Caco-2 (cell line): ENCODE measurements at regions not wholly inside any gene's neighbourhood (a gene's known extent, or its start where the extent isn't known, plus 50 kb on each side); places are given as distances from the start of the nearest gene placed in this dataset.

Source experiments
- BruUV-seq: library from RNA; stranded (reverse); fragments of 400-500 nt; replicated peaks from 2 replicates; lab custom pipeline; 2021; lab: Mats Ljungman, UMichigan
- CTCF ChIA-PET: fragments of 300-600 bp; sonication (Branson Sonifier 250); formaldehyde crosslinking; loops from one replicate; lab custom pipeline; 2022; ENCODE audit warnings: antibody characterized with exemption; lab: Charles Lee
- POLR2A ChIA-PET: fragments of 300-600 bp; sonication (Branson Sonifier 250); formaldehyde crosslinking; loops from one replicate; lab custom pipeline; 2022; ENCODE audit warnings: antibody characterized with exemption; lab: Charles Lee
- DNase-seq, 2 experiments: peaks; one replicate each; pipeline versions ENCODE4 v3.0.0 to v3.0.0-alpha.2; 2020 to 2022
- H3K27me3 ChIP-seq: replicated peaks from 2 replicates; pipeline ENCODE4 v1.6.0; 2011; ENCODE audit warnings: low read length; ENCODE audit not compliant: control insufficient read depth, insufficient read depth
- H3K36me3 ChIP-seq: 2 replicates; pipeline ENCODE4 v1.5.1; 2011; ENCODE audit warnings: low read length; ENCODE audit not compliant: control insufficient read depth, insufficient read depth
- H3K4me1 ChIP-seq: fragments of 250-450 bp; sonication (Bioruptor Pico); 2 replicates; pipeline ENCODE4 v1.5.1; 2020; ENCODE audit warnings: mild to moderate bottlenecking
- H3K4me3 ChIP-seq: 2 replicates; pipeline ENCODE4 v1.5.1; 2011; ENCODE audit warnings: low read depth, mild to moderate bottlenecking, control low read depth, low read length
- H3K9me3 ChIP-seq: fragments of 250-450 bp; sonication (Bioruptor Pico); 2 replicates; pipeline ENCODE4 v1.5.1; 2020; ENCODE audit warnings: mild to moderate bottlenecking, moderate library complexity
- H3K27ac Mint-ChIP-seq: one replicate; pipeline ENCODE4 v1.8.0; 2022; ENCODE audit warnings: mixed read lengths; ENCODE audit not compliant: unreplicated experiment
- H3K27me3 Mint-ChIP-seq: one replicate; pipeline ENCODE4 v1.8.0; 2022; ENCODE audit warnings: mixed read lengths; ENCODE audit not compliant: insufficient read depth, unreplicated experiment
- H3K36me3 Mint-ChIP-seq: one replicate; pipeline ENCODE4 v1.8.0; 2022; ENCODE audit warnings: mild to moderate bottlenecking, mixed read lengths; ENCODE audit not compliant: insufficient read depth, unreplicated experiment
- H3K4me1 Mint-ChIP-seq: one replicate; pipeline ENCODE4 v1.8.0; 2022; ENCODE audit warnings: low read depth, mixed read lengths; ENCODE audit not compliant: unreplicated experiment
- H3K4me3 Mint-ChIP-seq: one replicate; pipeline ENCODE4 v1.8.0; 2022; ENCODE audit warnings: mild to moderate bottlenecking, moderate library complexity, mixed read lengths; ENCODE audit not compliant: unreplicated experiment
- H3K9me3 Mint-ChIP-seq: one replicate; pipeline ENCODE4 v1.8.0; 2022; ENCODE audit warnings: mixed read lengths; ENCODE audit not compliant: unreplicated experiment
- CTCF ChIP-seq, 2 experiments: fragments of 200-600 bp in 1 of 2; IDR thresholded peaks; 1 replicate in 1 of 2; 2 replicates in 1 of 2; pipeline versions ENCODE4 v1.5.1 to v1.8.0; 2011 to 2022; ENCODE audit warnings: antibody characterized with exemption in 1 of 2, control low read depth in 1 of 2, inconsistent platforms in 1 of 2, low read depth in 1 of 2, low read length in 1 of 2, mild to moderate bottlenecking in 1 of 2, moderate library complexity in 1 of 2; ENCODE audit not compliant: insufficient read depth in 1 of 2, severe bottlenecking in 1 of 2, unreplicated experiment in 1 of 2
- intact Hi-C: fragments of 100-400 bp; cut with micrococcal nuclease; formaldehyde crosslinking; loops from one replicate; pipeline ENCODE4 v1.10.0; 2022; ENCODE audit not compliant: unreplicated experiment

GRCh38 chrX:128897621-128898020, 625.7 kb downstream of the SMARCA1 start:
- intact Hi-C loops: no loop called here
- ChIA-PET POLR2A (no interaction called here), CTCF (no interaction called here)
- Mint-ChIP-seq H3K4me3 (no peak overlapping the region), H3K4me1 (no peaks in the 10 kb centered on the region), H3K36me3 (no peaks in the 10 kb centered on the region), H3K9me3 (no peaks in the 10 kb centered on the region), H3K27me3 (no peaks in the 10 kb centered on the region), H3K27ac (no peak overlapping the region)
- no peaks in the 10 kb centered on the region for H3K4me1 ChIP-seq
- no peaks in the 10 kb centered on the region for H3K27me3 ChIP-seq
- no peak overlapping the region for H3K4me3 ChIP-seq
- no peak for TF ChIP-seq CTCF (IDR thresholded peaks at IDR 0.05; ENCODE audit: insufficient read depth in 1 of 2, low read depth in 1 of 2, low read length in 1 of 2, severe bottlenecking in 1 of 2, unreplicated experiment in 1 of 2)
- DNase-seq: no peak
- no TSS peak for BruUV-seq
- no peaks in the 10 kb centered on the region for H3K9me3 ChIP-seq
- no peaks in the 10 kb centered on the region for H3K36me3 ChIP-seq

GRCh38 chrX:128891554-128891953, 631.7 kb downstream of the SMARCA1 start:
- Mint-ChIP-seq H3K4me3 (no peak overlapping the region), H3K4me1 (no peaks in the 10 kb centered on the region), H3K9me3 (no peaks in the 10 kb centered on the region), H3K27ac (no peak overlapping the region), H3K36me3 (no peaks in the 10 kb centered on the region), H3K27me3 (peaks cover 8% of the 10 kb centered on the region)
- ChIA-PET CTCF (no interaction called here), POLR2A (no interaction called here)
- BruUV-seq: no TSS peak
- Histone ChIP-seq H3K4me1 (no peaks in the 10 kb centered on the region), H3K36me3 (no peaks in the 10 kb centered on the region), H3K9me3 (no peaks in the 10 kb centered on the region), H3K27me3 (no peaks in the 10 kb centered on the region), H3K4me3 (no peak overlapping the region)
- no peak for TF ChIP-seq CTCF (IDR thresholded peaks at IDR 0.05; ENCODE audit: insufficient read depth in 1 of 2, low read depth in 1 of 2, low read length in 1 of 2, severe bottlenecking in 1 of 2, unreplicated experiment in 1 of 2)
- no peak for DNase-seq
- intact Hi-C loops: no loop called here

GRCh38 chrX:128884430-128884829, 638.9 kb downstream of the SMARCA1 start:
- BruUV-seq: no TSS peak
- no peak for TF ChIP-seq CTCF (IDR thresholded peaks at IDR 0.05; ENCODE audit: insufficient read depth in 1 of 2, low read depth in 1 of 2, low read length in 1 of 2, severe bottlenecking in 1 of 2, unreplicated experiment in 1 of 2)
- no peak for DNase-seq
- Histone ChIP-seq H3K27me3 (no peaks in the 10 kb centered on the region), H3K4me1 (no peaks in the 10 kb centered on the region), H3K4me3 (no peak overlapping the region), H3K9me3 (no peaks in the 10 kb centered on the region), H3K36me3 (no peaks in the 10 kb centered on the region)
- H3K4me3 Mint-ChIP-seq: no peak overlapping the region
- ChIA-PET CTCF (no interaction called here), POLR2A (no interaction called here)
- intact Hi-C loops: no loop called here
- H3K9me3 Mint-ChIP-seq: no peaks in the 10 kb centered on the region
- H3K27ac Mint-ChIP-seq: no peak overlapping the region
- no peaks in the 10 kb centered on the region for H3K36me3 Mint-ChIP-seq
- H3K27me3 Mint-ChIP-seq: peaks cover 8% of the 10 kb centered on the region
- H3K4me1 Mint-ChIP-seq: no peaks in the 10 kb centered on the region
